Right renal pelvis (tissue), 4 donors: ENCODE measurements at regions not wholly inside any gene's neighbourhood (a gene's known extent, or its start where the extent isn't known, plus 50 kb on each side); places are given as distances from the start of the nearest gene placed in this dataset.

ENCODE experiments used
- DNase-seq, 4 donors: peaks; one replicate each; pipeline ENCODE4 v3.0.0-alpha.2; 2013; ENCODE audit warnings: low read depth in 4 of 4, low spot score in 3 of 4, missing footprints in 1 of 4

DNA sequence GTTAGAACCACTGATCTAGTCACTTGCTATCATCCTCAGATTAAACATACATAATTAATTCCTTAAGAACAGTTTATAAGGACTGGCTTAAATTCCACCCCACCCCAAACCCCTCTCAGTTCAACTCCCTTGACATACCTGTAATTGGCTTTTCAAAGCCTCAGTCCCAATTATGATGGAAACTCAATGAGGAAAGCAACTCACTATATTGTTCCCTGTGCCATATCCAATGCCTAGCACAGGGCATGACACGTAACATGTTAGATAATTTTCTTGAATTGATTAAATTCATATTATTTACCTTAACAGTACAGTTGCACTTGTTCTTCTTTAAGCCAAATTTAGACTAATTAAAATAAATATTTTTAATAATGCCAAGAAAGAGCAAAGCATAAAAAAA, 465.1 kb upstream of the CHAC2 start:
- DNase-seq: no peak

DNA sequence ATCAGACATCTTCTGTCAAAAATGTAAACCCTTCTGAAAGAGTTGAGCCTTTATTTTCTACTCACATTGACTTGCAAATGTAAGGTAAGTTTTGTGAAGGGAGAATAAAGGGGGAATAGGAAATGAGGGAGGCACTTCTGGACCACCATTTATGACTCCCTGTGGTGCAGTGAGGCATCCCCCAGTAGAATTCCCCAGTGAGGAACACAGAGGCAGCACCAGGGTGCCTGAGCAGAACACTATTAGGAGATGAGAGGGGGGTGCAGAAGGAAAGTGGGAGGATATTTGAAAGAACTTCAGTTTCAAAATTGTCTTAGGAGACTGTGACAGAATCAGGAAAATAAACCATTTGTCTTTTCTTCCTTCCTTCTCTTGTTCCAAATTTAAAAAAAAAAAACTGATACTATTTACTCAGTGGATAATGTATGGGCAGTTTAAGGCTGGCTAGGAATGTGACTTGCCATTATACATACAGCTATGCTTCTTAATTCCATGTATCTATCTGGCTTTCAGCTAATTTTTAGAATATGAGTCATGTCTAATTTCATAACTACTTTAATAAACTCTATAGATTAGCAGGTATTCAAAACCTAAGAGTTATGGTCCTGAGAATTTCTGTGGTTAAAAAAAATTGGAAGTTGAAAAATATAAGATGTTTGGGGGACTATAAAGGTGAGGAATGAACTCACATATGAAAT, 478.1 kb upstream of the CHAC2 start:
- no peak for DNase-seq

DNA sequence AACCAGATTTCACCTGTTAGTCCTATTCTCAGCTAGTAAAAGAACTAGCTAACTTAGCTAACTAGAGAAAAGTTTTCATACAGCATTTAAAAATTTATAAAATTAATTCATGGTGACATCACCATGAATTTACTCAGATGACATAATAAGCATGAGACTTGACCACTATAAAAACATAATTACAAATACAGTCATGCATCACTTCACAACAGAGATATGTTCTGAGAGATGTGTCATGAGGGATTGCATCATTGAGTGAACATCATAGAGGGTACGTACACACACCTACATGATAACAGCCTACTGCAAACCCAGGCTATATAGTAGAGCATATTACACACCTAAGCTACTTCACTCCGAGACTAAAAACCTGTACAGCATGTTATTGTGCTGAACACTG, 481.3 kb upstream of the CHAC2 start:
- no peak for DNase-seq

DNA sequence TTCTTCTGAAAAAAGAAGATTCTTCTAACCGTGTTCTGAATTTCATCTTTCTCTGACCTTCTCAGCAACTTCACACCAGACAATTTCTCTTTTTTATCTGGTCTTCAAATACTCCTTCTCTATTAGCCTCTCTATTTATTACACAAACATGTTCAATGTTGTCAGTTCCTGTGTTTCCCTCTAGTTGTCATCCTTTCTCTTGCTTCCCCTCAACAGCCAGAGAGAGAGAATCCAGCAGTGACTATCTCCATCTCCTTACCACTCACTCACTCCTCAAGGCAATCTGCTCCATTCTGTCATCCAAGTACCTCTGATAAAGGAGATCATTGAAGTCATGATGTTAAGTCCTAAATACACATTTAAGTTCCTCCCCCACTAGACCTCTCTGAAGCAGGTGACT, 491.9 kb upstream of the CHAC2 start:
- DNase-seq: no peak

DNA sequence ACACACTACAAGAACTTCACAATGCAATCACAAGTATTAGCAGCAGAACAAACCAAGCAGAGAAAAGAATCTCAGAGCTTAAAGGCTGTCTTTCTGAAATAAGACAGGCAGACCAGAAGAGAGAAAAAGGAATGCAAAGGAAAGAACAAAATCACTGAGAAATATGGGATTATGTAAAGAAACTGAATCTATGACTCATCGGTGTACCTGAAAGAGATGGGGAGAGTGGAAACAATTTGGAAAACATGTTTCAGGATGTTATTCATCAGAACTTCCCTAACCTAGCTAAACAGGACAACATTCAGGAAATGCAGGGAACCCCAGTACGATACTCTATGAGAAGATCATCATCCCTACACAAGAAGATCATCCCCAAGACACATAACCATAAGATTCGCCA, 499.0 kb upstream of the CHAC2 start:
- DNase-seq: no peak

DNA sequence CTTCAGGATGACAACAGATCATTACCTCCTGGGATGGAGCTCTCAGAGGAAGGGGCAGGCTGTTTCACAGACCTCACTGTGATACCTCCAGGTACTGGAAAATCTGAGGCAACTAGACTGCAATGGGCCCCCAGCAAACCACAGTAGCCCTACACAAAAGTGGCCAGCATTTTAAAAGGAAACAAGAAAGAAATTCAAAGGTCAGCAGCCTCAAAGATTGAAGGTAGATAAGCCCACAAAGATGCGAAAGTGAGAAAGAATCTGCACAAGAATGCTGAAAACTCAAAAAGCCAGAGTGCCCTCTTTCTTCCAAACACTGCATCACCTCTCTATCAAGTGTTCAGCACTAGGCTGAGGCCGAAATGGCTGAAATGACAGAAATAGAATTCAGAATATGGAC, 499.5 kb upstream of the CHAC2 start:
- no peak for DNase-seq

DNA sequence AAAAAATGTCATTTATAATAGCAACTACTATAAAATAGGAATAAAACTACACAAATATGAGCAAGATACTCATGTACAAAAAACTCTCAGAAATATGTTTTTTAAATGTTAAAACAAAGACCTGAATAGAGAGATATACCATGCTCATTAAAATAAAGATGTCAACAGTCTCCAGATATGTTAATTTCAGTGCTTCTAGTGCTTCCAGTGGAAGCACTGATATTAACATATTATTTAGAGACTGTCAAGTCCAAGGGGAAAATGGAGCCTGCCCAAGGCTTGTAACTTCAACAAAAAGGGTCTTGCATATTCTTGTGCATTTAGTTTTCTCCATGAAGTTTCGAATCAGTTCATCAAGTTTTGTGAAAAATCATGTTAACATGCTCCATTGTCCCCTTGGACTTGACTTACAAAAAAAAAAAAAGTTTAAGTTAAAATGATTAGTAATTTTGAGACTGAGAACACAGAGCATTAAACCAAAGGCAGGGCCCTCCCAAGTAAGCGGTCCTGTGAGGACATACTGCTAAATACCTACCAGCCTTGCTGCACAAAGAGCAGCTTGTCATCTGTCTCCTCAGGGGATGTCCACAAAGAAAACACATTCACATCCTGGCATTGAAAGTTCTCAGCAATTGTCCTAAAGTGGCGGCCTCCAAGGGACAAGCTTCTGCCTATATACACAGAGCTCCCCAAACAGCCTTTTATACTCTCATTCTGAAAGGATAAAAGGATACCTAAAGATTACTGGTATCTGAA, 501.9 kb upstream of the CHAC2 start:
- no peak for DNase-seq

DNA sequence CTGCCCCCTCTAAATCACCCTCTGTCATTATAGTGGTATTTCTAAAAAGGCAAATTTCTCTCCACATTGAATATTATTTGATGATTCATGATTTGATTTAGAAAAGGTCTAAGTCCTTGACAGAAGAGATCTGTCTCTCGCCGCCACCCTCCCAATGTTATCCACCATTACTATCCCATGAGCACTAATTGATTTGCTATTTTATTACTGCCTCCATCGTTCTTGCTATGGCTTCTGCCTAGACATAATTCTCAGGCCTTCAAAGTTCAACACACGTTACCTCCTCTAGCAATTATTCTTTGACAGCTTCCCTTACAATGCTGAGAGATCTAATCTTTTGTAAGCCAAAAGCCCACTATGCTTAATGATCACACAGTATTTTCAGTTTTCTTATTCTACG, 507.0 kb upstream of the CHAC2 start:
- no peak for DNase-seq

DNA sequence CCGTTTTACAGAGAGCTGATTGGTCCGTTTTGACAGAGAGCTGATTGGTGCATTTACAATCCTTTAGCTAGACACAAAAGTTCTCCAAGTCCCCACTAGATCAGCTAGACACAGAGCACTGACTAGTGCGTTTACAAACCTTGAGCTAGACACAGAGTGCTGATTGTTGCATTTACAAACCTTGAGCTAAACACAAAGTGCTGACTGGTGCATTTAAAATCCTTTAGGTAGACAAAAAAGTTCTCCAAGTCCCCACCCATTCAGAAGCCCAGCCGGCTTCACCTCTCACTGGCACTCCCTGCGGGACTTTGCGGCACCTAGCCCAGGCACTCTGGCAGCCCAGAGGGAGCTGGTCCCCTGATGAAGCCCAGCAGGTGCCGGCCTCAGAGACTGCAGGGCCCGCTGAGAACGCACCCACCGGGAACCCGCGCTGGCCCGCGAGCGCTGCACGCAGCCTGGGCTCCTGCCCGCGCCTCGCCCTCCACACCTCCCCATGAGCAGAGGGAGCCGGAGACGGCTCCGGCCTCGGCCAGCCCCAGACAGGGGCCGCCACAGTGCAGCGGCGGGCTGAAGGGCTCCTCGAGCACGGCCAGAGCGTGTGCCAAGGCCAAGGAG, 508.1 kb upstream of the CHAC2 start:
- DNase-seq: no peak

DNA sequence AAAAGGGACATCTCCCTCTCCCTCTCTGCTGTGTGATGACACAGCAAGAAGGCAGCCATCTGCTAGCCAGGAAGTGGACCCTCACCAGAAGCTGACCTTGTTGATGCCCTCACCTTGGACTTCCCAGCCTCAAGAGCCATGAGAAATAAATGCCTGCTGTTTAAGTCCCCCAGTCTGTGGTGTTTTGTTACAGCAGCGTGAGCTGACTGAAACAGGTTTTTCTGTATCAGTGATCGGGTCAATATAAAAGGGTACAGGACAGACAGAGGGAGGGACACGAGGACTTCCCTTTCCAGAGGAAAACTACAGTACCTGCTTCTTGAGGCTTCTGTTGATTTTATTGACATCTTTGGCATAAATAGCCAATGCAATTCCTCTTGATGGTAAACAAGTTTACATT, 510.3 kb upstream of the CHAC2 start:
- no peak for DNase-seq

DNA sequence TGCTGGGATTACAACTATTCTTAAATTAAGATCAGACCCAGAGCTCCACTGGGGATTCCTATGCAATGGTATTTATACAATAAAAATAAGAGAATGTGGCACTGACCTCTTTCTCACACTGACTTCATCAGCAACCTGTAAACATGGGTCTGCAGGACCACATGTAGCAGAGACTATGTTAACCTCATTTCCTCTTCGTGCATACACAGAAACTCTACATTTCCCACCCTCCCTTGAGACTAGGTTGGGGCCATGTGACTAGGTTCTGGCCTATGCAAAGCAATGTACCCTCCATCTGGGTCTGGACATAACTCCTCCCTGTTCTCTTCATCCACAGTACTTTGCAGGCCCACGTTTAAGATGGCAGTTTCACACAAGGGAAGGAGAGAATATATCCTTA, 514.4 kb upstream of the CHAC2 start:
- no peak for DNase-seq

DNA sequence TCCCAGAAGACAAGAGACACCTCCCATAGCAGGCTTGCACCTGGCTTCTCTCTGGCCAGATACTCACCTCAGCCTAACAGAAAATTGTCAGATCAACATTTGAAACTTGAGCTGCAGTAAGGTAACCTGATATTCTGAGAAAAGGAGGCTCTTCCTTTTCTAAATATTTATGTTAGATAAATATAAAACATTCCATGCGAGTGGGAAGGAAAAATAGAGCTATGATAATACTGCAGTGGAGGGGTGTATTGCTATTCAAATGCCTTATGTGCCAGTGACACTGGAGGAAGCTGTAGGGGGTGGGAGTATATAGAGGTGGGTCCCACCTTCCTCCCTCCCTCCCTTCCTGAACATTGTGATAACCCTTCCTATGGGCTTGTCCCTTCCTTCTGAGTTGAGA, 515.5 kb upstream of the CHAC2 start:
- DNase-seq: no peak

DNA sequence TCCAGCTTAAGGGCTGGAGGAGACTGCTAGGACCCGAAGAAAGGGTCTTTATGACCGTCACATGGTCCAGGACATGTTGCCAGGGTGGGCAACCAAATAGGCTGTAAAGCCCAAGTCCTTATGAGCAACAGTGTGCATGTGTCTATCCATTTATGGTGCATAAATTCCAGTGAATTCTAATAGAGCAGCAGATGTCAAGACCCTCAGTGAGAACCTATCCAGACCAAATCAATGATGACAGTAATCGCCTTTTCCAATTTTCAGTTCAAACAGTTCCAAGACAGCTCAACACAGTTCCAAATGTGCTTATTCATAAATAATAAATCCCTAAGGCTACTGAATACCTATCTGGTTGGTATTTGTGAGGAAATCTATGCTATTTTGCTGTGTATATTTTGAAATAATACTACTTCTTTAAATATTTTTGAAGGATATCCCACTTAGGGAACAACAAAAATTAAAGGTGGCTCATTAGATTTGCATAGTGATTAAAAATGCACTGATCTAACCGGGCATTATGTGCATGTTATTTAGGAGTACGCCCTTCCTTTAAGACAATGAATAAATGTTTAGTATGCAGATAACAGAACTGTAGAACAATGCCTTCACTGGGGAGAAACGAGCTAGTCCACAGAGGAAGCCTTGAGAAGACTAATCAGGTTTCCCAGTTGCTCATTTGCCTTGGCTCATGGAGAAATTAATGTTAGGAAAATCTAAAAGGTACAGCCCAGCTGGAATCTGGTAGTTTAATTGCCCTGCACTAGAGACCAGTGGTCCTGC, 519.5 kb upstream of the CHAC2 start:
- DNase-seq: no peak

DNA sequence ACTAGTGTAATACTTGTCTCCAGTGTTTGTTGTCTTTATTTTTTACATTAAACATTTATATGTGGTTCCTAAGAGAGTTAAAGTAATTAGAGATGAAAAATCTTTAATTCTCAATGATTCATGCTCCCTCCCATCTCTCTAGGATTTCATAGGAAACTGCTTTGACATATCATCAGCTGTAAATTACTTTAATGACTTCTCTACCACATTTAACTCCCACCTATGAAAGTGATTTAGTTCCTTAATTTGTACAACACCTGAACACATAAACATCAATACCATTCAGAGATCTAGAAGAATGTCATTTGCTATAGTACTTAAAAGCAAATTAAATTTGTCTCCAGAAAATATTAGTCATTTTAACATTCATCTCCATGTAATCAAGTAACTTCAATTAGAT, 524.2 kb upstream of the CHAC2 start:
- DNase-seq: peak in 2 of 4 donors; percentile 7 to 10

DNA sequence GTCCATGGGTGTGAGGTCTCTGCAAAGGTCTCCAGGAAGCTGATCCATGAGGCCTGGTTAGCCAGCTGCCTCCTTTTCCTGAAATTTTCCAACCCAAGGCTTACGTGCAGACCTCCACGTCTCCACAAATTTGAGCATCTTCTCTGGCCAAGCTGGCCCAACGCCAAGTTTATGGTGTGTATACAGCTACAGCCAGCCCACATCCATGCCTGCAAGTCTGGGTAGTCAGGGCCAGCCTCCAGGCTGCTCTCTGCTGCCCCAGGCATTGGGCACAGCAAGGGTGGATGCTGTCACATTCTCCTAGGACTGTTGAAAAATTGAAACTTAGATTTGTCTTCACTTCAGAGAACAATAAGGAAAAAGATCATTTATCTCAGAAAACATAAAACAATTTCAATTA, 525.5 kb upstream of the CHAC2 start:
- DNase-seq: no peak

DNA sequence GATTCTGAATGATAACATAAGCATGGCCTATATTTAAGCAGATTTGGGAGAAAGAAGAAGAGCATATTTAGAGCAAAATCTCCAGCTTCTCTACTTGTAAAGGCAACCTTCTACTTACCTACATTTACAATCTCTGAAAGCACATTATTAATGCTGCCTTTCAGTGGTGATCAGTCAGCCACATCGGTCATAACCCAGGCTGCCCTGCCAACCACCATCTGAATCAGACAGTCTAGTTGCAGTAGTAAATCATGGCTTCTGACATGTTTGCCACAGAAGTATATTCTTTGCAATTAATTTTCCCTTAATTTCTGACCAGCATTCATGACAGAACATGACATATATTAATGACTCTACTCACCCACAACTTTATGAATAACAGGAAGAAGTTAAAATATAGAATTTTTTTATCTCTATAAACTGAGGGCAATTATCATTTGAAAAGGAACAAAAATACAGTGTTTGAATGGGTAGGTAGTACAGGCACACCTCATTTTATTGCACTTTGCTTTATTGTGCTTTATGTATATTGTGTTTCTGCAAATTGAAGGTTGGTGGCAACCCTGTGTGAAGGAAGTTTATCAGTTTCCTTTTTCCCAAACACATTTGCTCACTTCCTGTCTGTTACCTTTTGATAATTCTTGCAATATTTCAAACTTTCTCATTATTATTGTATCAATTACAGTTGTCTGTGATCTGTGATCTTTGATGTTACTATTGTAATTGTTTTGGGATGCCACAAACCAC, 531.6 kb upstream of the CHAC2 start:
- DNase-seq: peak in 3 of 4 donors; percentile 4 to 20 (median 15)

DNA sequence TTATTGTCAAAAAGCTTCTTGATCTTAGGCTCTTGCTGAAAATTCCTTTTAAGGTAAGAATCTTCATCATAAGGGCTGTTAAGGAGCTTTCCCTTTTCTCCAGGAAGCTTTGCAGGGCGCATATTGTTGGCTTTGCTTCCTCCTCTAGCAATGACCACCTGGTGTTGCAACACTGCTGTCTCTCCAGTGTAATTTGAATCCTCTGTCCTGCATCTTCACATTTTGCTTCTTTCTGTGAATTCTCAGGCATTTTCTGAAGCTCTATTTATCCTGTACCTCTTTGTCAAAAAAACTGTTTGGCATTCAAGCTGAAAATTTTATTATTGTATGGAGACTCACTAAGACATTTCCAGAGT, 533.1 kb upstream of the CHAC2 start:
- no peak for DNase-seq

DNA sequence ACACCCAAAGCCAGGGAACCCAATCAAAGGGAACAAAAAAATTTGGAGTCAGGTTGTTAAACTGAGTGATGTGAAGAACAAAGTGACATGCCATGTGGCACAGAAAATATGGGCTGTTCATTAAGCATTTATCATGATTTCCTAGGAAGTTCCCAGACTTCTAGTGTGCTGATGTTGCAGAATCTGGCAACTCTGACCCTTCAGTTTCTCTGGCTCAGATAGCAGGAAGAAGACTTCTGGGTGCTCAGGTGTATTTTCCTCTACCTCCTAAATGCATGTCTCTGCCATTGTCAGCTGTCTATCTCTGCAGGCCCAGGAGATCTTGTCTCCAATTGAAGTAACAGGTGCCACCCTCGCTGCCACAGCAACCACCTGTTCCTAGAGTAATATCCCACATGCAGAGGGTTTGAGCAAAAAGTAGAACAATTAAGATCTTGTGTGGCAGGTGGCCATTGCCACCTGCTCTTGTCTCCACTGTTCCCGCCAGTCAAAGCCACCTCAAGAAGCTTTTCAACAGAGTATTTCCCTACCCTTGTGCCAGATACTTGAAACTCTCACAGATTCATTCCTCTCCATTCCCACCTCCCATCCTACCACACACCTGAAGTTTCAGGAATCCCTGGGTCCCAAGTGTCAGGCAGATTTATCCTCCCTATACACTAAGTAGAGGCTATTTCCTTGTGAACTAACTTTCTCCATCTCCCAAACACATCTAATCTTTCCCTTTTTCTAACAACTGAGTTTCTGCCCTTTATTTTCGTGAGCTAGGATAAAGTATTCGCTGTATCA, 533.7 kb upstream of the CHAC2 start:
- no peak for DNase-seq

DNA sequence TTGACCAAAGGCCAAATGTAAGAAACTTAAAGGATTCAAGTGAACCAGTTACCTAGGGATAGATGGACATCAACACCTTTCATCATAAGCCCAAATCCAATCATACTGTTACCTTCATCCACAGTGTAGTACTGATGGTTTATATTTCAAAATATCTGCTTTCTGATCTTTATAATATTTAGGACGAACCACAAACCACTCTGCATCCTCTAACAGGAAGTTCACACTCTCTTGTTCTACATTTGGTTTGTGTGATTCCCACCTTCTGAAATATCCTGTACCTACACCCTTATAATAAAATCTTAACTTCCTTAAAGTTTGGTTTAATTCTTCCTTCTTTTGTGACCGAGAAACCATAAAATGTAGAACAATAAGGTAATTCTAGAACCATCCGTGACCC, 535.7 kb upstream of the CHAC2 start:
- no peak for DNase-seq

DNA sequence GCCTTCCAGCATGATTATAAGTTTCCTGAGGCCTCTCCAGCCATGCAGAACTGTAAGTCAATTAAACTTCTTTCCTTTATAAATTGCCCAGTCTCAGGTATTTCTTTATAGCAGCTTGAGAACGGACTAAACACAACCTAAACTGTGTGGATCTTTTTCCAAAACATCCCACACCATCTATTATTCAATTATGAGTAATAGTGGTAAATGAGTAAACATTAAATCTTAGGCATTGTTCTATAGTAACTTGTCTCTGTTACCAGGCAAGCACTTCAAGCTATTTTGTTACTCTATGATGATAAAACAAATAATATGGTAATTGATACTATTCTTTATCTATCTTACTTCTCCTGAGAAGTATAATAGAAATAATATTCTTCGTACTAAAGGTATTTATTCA, 536.9 kb upstream of the CHAC2 start:
- no peak for DNase-seq
